ENCODE measurements at regions not wholly inside any gene's neighbourhood (a gene's known extent, or its start where the extent isn't known, plus 50 kb on each side); places are given as distances from the start of the nearest gene placed in this dataset.
A peak's percentile ranks its signal among the peaks of the same experiment; 100 is the strongest.

- Histone ChIP-seq H3K9me3 (no peaks in the 10 kb centered on the region), H3K4me1 (ENCODE audit: insufficient read depth) (peaks cover 6% of the 10 kb centered on the region), H3K27me3 (no peaks in the 10 kb centered on the region), H3K36me3 (no peaks in the 10 kb centered on the region), H3K4me3 (no peak overlapping the region), H3K27ac (no peak overlapping the region)
- intact Hi-C loops (cut with DNase I): no loop called here
- DNase-seq: no peak
- TF ChIP-seq POLR2A (IDR thresholded peaks at IDR 0.05): no peak
- 79 to 89% (median 84%) methylated on average over 5 of the region's 5 CpGs for WGBS, 3 donors
Observed at GRCh38 chr1:8174807-8175206, 143.1 kb upstream of the SLC45A1 start.

GRCh38 chr1:8171751-8172464 lies 145.8 kb upstream of the ERRFI1 start:
- H3K4me1 ChIP-seq (ENCODE audit: insufficient read depth): peaks cover 10% of the 10 kb centered on the region
- no peaks in the 10 kb centered on the region for H3K36me3 ChIP-seq
- WGBS, 3 donors: 96 to 97% (median 97%) methylated on average over 14 of the region's 14 CpGs
- H3K27me3 ChIP-seq: no peaks in the 10 kb centered on the region
- H3K4me3 ChIP-seq: no peak overlapping the region
- H3K27ac ChIP-seq: no peak overlapping the region
- TF ChIP-seq POLR2A (IDR thresholded peaks at IDR 0.05): no peak
- TF ChIP-seq CTCF (IDR thresholded peaks at IDR 0.05): no peak
- no peak for TF ChIP-seq EP300 (IDR thresholded peaks at IDR 0.05)
- intact Hi-C loops (cut with DNase I): no loop called here
- DNase-seq: no peak
- no peaks in the 10 kb centered on the region for H3K9me3 ChIP-seq

GRCh38 chr1:8170059-8170835 lies 144.1 kb upstream of the ERRFI1 start:
- Histone ChIP-seq H3K27me3 (no peaks in the 10 kb centered on the region), H3K4me1 (ENCODE audit: insufficient read depth) (peaks cover 10% of the 10 kb centered on the region), H3K27ac (peak overlapping the region in 1 of 2 donors; percentile 65), H3K9me3 (no peaks in the 10 kb centered on the region), H3K36me3 (no peaks in the 10 kb centered on the region), H3K4me3 (no peak overlapping the region)
- peak in 3 of 5 donors; percentile 44 to 49 (median 46) for DNase-seq
- TF ChIP-seq CTCF (IDR thresholded peaks at IDR 0.05) (no peak), POLR2A (IDR thresholded peaks at IDR 0.05) (no peak), EP300 (IDR thresholded peaks at IDR 0.05) (no peak)
- 76 to 81% (median 79%) methylated on average over 13 of the region's 13 CpGs for WGBS, 3 donors
- intact Hi-C loops (cut with DNase I): no loop called here

- Histone ChIP-seq H3K36me3 (no peaks in the 10 kb centered on the region), H3K9me3 (no peaks in the 10 kb centered on the region), H3K4me1 (ENCODE audit: insufficient read depth) (peaks cover 10% of the 10 kb centered on the region), H3K27ac (peak overlapping the region in 1 of 2 donors; percentile 65), H3K4me3 (no peak overlapping the region), H3K27me3 (no peaks in the 10 kb centered on the region)
- TF ChIP-seq POLR2A (IDR thresholded peaks at IDR 0.05) (no peak), EP300 (IDR thresholded peaks at IDR 0.05) (no peak), CTCF (IDR thresholded peaks at IDR 0.05) (no peak)
- intact Hi-C loops (cut with DNase I): no loop called here
- WGBS, 3 donors: 27 to 30% (median 28%) methylated on average over 9 of the region's 9 CpGs
- peak; percentile 46 to 77 (median 72) for DNase-seq
Observed at GRCh38 chr1:8169364-8170058, 143.4 kb upstream of the ERRFI1 start.

Measured in ovary (tissue), 7 donors.